ENCODE measurements at regions not wholly inside any gene's neighbourhood (a gene's known extent, or its start where the extent isn't known, plus 50 kb on each side); places are given as distances from the start of the nearest gene placed in this dataset.
"Not testable (repeated sequence)": the region's sequence is repeated elsewhere in the genome, so short reads cannot be mapped to it uniquely, and the experiment has no call there.

DNA sequence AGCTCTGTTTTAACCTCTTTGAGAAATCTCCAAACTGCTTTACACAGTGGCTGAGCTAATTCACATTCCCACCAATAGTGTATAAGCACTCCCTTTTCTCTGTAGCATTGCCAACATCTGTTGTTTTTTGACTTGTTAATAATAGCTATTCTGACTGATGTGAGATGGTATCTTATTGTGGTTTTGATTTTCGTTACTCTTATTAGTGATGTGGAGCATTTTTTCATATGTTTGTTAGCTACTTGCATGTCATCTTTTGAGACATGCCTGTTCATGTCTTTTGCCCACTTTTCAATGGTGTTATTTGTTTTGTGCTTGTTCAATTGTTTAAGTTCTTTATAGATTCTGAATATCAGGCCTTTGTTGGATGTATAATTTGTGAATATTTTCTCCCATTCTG is 225.2 kb upstream of the TRPC7 start:
- Mint-ChIP-seq H3K27me3 (no peaks in the 10 kb centered on the region), H3K9me3 (peaks cover 11% of the 10 kb centered on the region), H3K4me3 (no peak overlapping the region), H3K36me3 (ENCODE audit: low read depth) (no peaks in the 10 kb centered on the region), H3K27ac (no peak overlapping the region), H3K4me1 (ENCODE audit: low read depth) (no peaks in the 10 kb centered on the region)
- intact Hi-C loops (cut with micrococcal nuclease): no loop called here

DNA sequence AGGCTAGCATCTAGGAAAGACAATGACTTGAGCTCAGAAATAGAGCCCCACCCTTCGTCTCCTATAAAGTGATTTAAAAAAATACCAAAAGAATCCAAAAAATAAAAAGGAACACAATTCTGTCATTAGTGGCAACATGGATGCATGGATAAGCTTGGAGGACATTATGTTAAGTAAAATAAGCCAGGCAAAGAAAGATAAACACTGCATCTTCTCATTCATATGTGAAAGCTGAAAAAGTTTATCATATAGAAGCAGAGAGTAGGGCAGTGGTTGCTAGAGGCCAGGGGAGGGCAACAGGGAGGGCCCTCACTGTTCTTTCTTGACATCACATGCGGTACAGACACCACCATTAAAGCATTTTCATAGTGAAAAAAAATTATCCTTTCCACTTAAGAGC is 220.9 kb upstream of the TRPC7 start:
- no peak overlapping the region for H3K27ac Mint-ChIP-seq
- no peaks in the 10 kb centered on the region for H3K36me3 Mint-ChIP-seq (ENCODE audit: low read depth)
- no peaks in the 10 kb centered on the region for H3K27me3 Mint-ChIP-seq
- H3K4me1 Mint-ChIP-seq (ENCODE audit: low read depth): no peaks in the 10 kb centered on the region
- H3K9me3 Mint-ChIP-seq: peaks cover 7% of the 10 kb centered on the region
- no peak overlapping the region for H3K4me3 Mint-ChIP-seq
- intact Hi-C loops (cut with micrococcal nuclease): no loop called here

DNA sequence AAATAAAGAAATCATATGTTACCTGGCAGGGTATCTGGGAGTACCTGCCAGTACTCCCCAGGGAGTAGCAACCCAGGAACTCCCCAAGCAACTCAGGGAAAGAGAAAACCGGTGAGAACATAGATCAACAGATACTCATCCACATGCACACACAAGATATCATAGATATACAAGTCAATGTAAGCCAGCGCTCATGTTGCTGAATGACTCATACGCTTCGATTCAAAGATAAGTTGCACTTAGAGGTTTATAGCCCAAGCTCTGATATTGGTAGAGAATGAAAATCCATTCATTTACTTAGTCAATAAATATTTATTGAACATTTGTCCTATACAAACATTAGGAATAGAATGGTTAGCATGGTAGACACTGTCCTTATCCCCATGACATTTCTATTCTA is 219.1 kb upstream of the TRPC7 start:
- H3K9me3 Mint-ChIP-seq: no peaks in the 10 kb centered on the region
- no peaks in the 10 kb centered on the region for H3K36me3 Mint-ChIP-seq (ENCODE audit: low read depth)
- H3K27ac Mint-ChIP-seq: no peak overlapping the region
- H3K4me1 Mint-ChIP-seq (ENCODE audit: low read depth): no peaks in the 10 kb centered on the region
- intact Hi-C loops (cut with micrococcal nuclease): no loop called here
- H3K4me3 Mint-ChIP-seq: no peak overlapping the region
- H3K27me3 Mint-ChIP-seq: no peaks in the 10 kb centered on the region

DNA sequence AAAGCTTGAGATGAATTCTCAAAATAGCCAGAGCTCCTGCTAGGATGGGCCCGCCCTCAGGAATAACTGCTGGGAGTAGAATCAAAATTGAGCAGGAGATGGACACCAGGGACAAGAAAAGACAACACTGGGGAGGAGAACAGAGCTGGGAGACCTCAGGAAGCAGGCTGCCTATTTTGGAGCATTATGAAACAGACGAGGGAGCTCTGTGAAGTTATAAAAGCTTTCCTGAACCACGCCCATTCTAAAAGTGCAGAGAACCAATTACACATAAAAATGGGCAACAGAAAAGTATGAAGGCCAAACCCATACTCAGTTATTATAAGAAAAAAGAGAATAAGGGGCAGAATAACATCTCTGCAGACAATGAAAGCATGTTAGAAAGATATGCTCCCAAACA is 213.9 kb upstream of the TRPC7 start:
- Mint-ChIP-seq H3K27me3 (no peaks in the 10 kb centered on the region), H3K4me1 (ENCODE audit: low read depth) (no peaks in the 10 kb centered on the region), H3K27ac (no peak overlapping the region), H3K9me3 (peaks cover 6% of the 10 kb centered on the region), H3K4me3 (no peak overlapping the region), H3K36me3 (ENCODE audit: low read depth) (no peaks in the 10 kb centered on the region)
- intact Hi-C loops (cut with micrococcal nuclease): no loop called here

DNA sequence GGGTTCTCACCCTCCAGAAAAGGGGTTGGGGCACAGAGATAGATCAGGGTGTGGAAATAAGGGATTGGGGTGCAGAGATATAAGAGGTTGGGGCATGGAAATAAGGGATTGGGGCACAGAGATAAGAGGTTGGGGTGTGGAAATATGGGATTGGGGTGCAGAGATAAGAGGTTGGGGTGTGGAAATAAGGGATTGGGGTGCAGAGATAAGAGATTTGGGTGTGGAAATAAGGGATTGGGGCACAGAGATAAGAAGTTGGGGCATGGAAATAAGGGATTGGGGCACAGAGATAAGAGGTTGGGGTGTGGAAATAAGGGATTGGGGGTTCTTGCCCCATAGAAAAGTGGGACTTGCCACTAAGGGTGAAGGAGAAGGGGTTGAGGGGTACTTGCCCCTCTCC is 204.5 kb upstream of the TRPC7 start:
- H3K4me1 Mint-ChIP-seq (ENCODE audit: low read depth); H3K36me3 Mint-ChIP-seq (ENCODE audit: low read depth); H3K4me3 Mint-ChIP-seq; H3K27me3 Mint-ChIP-seq; H3K27ac Mint-ChIP-seq; intact Hi-C loops (cut with micrococcal nuclease): not testable (repeated sequence)
- peaks cover 12% of the 10 kb centered on the region for H3K9me3 Mint-ChIP-seq

DNA sequence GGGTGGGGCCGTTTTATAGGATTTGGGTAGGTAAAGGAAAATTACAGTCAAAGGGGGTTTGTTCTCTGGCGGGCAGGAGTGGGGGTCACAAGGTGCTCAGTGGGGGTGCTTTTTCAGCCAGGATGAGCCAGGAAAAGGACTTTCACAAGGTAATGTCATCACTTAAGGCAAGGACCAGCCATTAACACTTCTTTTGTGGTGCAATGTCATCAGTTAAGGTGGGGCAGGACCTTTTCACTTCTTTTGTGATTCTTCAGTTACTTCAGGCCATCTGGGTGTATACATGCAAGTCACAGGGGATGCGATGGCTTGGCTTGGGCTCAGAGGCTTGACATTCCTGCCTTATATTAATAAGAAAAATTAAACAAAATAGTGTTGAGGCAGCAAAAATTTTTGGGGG is 200.1 kb upstream of the TRPC7 start:
- H3K36me3 Mint-ChIP-seq (ENCODE audit: low read depth); H3K27me3 Mint-ChIP-seq; H3K27ac Mint-ChIP-seq; H3K4me3 Mint-ChIP-seq; H3K4me1 Mint-ChIP-seq (ENCODE audit: low read depth); H3K9me3 Mint-ChIP-seq; intact Hi-C loops (cut with micrococcal nuclease): not testable (repeated sequence)

DNA sequence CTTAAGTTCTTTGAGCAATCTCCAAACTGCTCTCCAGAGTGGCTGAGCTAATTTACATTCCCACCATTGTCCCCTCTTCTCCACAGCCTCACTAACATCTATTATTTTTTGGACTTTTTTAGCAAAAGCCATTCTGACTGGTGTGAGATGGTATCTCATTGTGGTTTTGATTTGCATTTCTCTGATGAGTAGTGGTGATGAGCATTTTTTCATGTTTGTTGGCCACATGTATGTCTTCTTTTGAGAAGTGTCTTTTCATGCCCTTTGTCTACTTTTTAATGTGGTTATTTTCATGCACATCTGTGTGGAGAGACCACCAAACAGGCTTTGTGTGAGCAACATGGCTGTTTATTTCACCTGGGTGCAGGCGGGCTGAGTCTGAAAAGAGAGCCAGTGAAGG is 199.7 kb upstream of the TRPC7 start:
- H3K27ac Mint-ChIP-seq; H3K36me3 Mint-ChIP-seq (ENCODE audit: low read depth); H3K4me3 Mint-ChIP-seq; H3K9me3 Mint-ChIP-seq; intact Hi-C loops (cut with micrococcal nuclease); H3K4me1 Mint-ChIP-seq (ENCODE audit: low read depth); H3K27me3 Mint-ChIP-seq: not testable (repeated sequence)

DNA sequence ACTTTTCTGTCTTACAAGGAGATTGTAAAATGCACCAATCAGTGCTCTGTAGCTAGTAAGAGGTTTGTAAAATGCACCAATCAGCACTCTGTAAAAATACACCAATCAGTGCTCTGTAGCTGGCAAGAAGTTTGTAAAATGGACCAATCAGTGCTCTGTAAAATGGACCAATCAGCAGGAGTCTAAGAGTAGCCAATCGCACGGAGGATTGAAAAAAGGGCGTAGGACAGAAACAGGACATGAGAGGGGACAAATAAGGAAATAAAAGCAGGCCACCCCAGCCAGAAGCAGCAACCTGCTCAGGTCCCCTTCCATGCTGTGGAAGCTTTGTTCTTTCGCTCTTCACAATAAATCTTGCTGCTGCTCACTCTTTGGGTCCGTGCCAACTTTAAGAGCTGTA is 199.1 kb upstream of the TRPC7 start:
- H3K4me3 Mint-ChIP-seq; intact Hi-C loops (cut with micrococcal nuclease); H3K27ac Mint-ChIP-seq; H3K36me3 Mint-ChIP-seq (ENCODE audit: low read depth); H3K27me3 Mint-ChIP-seq; H3K4me1 Mint-ChIP-seq (ENCODE audit: low read depth); H3K9me3 Mint-ChIP-seq: not testable (repeated sequence)

DNA sequence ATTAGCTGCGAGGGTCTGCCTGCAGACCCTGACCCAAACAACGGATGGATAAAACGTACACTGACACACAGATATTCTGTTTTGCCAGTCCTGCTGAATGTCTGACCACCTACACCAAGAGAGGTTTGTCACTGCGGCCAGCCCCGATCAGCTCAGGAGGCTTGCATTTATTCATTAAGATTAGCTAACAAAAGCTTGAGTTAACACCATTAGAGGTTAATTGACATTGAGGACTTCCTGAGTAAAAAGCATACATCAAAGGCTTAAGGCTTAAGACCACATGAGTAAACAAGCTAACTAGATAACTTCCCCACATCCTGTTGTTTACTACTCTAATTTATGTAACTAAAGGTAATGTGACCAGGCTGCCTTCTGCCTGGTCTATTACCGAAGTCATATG is 198.1 kb upstream of the TRPC7 start:
- peaks cover 6% of the 10 kb centered on the region for H3K9me3 Mint-ChIP-seq
- H3K4me1 Mint-ChIP-seq (ENCODE audit: low read depth): peaks cover 5% of the 10 kb centered on the region
- no peaks in the 10 kb centered on the region for H3K27me3 Mint-ChIP-seq
- H3K27ac Mint-ChIP-seq: no peak overlapping the region
- no peak overlapping the region for H3K4me3 Mint-ChIP-seq
- no peaks in the 10 kb centered on the region for H3K36me3 Mint-ChIP-seq (ENCODE audit: low read depth)
- intact Hi-C loops (cut with micrococcal nuclease): no loop called here

DNA sequence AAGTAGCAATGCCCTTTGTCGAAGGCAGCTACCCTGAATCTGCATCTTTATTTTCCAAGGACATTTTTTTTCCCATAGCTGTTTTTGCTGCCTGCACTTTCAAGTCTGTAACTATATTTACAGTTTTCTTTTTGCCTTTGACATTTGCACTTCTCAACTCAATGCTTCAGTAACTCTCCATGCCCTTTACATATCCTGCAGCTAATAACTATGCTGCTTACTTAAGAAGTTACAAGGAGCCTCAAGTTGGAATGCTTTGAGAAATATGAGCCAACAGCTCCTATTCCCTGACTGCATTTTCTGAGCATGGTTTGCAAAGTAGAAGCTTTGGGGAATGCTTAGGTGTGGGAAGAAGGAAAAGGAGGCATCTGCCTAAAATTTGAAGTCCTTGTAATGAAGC is 194.8 kb upstream of the TRPC7 start:
- Mint-ChIP-seq H3K27me3 (no peaks in the 10 kb centered on the region), H3K9me3 (peaks cover 20% of the 10 kb centered on the region), H3K27ac (no peak overlapping the region), H3K36me3 (ENCODE audit: low read depth) (no peaks in the 10 kb centered on the region), H3K4me3 (no peak overlapping the region), H3K4me1 (ENCODE audit: low read depth) (peaks cover 5% of the 10 kb centered on the region)
- intact Hi-C loops (cut with micrococcal nuclease): no loop called here

DNA sequence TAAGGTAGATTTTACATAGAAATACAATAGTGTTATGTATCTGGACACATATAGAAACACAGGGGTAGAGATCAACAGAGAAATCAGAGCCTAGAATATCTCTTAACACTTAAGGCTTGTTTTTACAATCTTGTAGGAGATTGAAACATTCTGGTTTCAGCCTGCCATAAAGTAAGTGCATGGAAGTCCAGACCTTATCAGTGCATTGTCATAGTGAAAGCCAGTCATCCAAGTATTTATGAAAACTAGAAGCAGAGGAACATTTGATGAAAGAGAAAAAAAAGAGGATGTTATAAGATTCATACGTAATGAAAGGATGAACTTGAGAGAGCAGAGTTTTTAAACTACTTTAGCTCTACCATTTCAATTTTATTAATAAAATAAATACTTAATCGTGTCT is 194.3 kb upstream of the TRPC7 start:
- Mint-ChIP-seq H3K9me3 (peaks cover 25% of the 10 kb centered on the region), H3K27ac (no peak overlapping the region), H3K4me1 (ENCODE audit: low read depth) (peaks cover 5% of the 10 kb centered on the region), H3K36me3 (ENCODE audit: low read depth) (no peaks in the 10 kb centered on the region), H3K27me3 (no peaks in the 10 kb centered on the region), H3K4me3 (no peak overlapping the region)
- intact Hi-C loops (cut with micrococcal nuclease): no loop called here

DNA sequence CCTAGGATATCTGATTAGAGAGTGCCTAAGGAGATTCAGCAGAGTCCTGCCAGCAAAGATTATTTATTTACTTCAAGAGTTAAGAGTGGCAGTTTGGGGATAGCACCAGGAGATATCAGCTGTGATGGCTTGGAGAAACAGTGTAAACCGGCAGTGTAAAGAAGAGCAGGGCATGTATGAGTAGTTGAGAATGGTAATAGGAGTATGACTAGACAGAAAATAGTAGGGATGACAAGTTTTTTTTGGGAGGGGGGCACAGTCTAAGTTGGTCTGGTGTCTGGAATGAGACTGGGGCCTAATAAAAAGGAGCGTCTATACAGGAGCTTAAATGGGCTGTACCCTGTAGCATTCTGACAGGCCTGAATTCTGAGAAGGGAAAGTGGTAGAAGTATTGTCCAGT is 181.8 kb upstream of the TRPC7 start:
- H3K4me3 Mint-ChIP-seq; H3K27me3 Mint-ChIP-seq; H3K4me1 Mint-ChIP-seq (ENCODE audit: low read depth); H3K27ac Mint-ChIP-seq; intact Hi-C loops (cut with micrococcal nuclease); H3K36me3 Mint-ChIP-seq (ENCODE audit: low read depth): not testable (repeated sequence)
- peaks cover 26% of the 10 kb centered on the region for H3K9me3 Mint-ChIP-seq

DNA sequence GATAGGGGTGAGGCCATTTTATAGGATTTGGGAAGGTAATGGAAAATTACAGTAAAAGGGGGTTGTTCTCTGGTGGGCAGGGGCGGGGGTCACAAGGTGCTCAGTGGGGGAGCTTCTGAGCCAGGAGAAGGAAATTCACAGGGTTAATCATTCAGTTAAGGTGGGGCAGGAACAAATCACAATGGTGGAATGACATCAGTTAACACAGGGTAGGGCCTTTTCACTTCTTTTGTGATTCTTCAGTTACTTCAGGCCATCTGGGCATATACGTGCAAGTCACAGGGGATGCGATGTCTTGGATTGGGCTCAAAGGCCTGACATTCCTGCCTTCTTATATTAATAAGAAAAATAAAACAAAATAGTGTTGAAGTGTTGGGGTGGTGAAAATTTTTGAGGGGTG is 181.1 kb upstream of the TRPC7 start:
- H3K4me3 Mint-ChIP-seq; H3K27me3 Mint-ChIP-seq; intact Hi-C loops (cut with micrococcal nuclease); H3K36me3 Mint-ChIP-seq (ENCODE audit: low read depth); H3K4me1 Mint-ChIP-seq (ENCODE audit: low read depth); H3K27ac Mint-ChIP-seq: not testable (repeated sequence)
- H3K9me3 Mint-ChIP-seq: peaks cover 26% of the 10 kb centered on the region

DNA sequence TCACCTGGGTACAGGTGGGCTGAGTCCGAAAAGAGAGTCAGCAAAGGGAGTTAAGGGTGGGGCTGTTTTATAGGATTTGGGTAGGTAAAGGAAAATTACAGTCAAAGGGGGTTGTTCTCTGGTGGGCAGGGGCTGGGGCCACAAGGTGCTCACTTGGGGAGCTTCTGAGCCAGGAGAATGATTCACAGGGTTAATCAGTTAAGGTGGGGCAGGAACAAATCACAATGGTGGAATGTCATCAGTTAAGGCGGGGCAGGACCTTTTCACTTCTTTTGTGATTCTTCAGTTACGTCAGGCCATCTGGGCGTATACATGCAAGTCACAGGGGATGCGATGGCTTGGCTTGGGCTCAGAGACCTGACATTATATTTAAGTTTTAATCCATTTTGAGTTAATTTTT is 179.7 kb upstream of the TRPC7 start:
- H3K4me3 Mint-ChIP-seq; H3K36me3 Mint-ChIP-seq (ENCODE audit: low read depth); H3K27ac Mint-ChIP-seq; H3K4me1 Mint-ChIP-seq (ENCODE audit: low read depth); H3K27me3 Mint-ChIP-seq; intact Hi-C loops (cut with micrococcal nuclease): not testable (repeated sequence)
- H3K9me3 Mint-ChIP-seq: peaks cover 17% of the 10 kb centered on the region

DNA sequence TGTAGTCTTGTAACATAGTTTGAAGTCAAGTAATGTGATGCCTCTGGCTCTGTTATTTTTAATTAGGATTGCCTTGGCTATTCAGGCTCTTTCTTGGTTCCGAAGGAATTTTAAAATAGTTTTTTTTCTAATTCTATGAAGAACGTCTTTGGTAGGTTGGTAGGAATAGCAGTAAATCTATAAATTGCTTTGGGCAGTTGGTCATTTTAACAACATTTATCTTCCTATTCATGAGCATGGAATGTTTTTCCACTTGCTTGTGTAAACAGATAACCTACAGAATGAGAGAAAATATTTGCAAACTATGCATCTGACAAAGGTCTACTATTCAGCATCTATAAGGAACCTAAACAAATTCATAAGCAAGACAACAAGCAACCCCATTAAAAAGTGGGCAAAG is 173.2 kb upstream of the TRPC7 start:
- H3K27me3 Mint-ChIP-seq: no peaks in the 10 kb centered on the region
- no peaks in the 10 kb centered on the region for H3K9me3 Mint-ChIP-seq
- no peaks in the 10 kb centered on the region for H3K4me1 Mint-ChIP-seq (ENCODE audit: low read depth)
- H3K4me3 Mint-ChIP-seq: no peak overlapping the region
- no peaks in the 10 kb centered on the region for H3K36me3 Mint-ChIP-seq (ENCODE audit: low read depth)
- H3K27ac Mint-ChIP-seq: no peak overlapping the region
- intact Hi-C loops (cut with micrococcal nuclease): no loop called here

DNA sequence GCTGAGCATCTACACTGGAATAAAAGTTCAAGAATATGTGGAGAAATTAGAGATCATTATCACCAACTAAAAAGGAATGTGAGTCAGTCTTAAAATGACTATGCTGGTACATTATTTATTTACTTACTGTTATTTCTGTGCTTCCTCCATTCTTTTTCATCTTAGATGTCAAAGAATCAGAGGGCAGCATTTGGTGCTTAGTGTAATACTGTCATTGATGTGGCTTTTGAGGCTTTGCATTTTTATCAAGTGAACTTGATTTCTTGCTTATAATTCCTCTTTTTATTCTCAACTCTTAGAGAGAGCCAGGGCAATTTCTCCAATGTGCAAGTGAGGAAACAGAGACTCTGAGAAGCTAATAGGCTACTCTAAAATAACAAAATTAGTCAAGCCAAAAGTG is 163.7 kb upstream of the TRPC7 start:
- H3K27me3 Mint-ChIP-seq: no peaks in the 10 kb centered on the region
- H3K9me3 Mint-ChIP-seq: no peaks in the 10 kb centered on the region
- H3K27ac Mint-ChIP-seq: no peak overlapping the region
- H3K4me3 Mint-ChIP-seq: no peak overlapping the region
- no peaks in the 10 kb centered on the region for H3K4me1 Mint-ChIP-seq (ENCODE audit: low read depth)
- H3K36me3 Mint-ChIP-seq (ENCODE audit: low read depth): no peaks in the 10 kb centered on the region
- intact Hi-C loops (cut with micrococcal nuclease): no loop called here

Data from dendritic cell treated with granulocyte-macrophage colony-stimulating factor and Interleukin-4, amounts not matched to agents 40 ng/mL and 50 ng/mL, for 4 days (primary cell).